Activated naive CD8-positive, alpha-beta T cell (primary cell): ENCODE measurements at regions not wholly inside any gene's neighbourhood (a gene's known extent, or its start where the extent isn't known, plus 50 kb on each side); places are given as distances from the start of the nearest gene placed in this dataset.

Experiments
- H3K27ac Mint-ChIP-seq: one replicate; pipeline ENCODE4 v1.8.0; 2021; ENCODE audit warnings: mixed read lengths
- H3K27me3 Mint-ChIP-seq: one replicate; pipeline ENCODE4 v1.8.0; 2021; ENCODE audit warnings: mixed read lengths
- H3K36me3 Mint-ChIP-seq: one replicate; pipeline ENCODE4 v1.8.0; 2021; ENCODE audit warnings: mixed read lengths
- H3K4me1 Mint-ChIP-seq: one replicate; pipeline ENCODE4 v1.8.0; 2021; ENCODE audit warnings: low read depth, mixed read lengths
- H3K4me3 Mint-ChIP-seq: one replicate; pipeline ENCODE4 v1.8.0; 2021; ENCODE audit warnings: mild to moderate bottlenecking, mixed read lengths
- H3K9me3 Mint-ChIP-seq: one replicate; pipeline ENCODE4 v1.8.0; 2021; ENCODE audit warnings: low read depth, mixed read lengths

GRCh38 chr3:113084777-113085176, 94.0 kb downstream of the GTPBP8 start:
- Mint-ChIP-seq H3K4me3 (no peak overlapping the region), H3K36me3 (peaks cover 30% of the 10 kb centered on the region), H3K4me1 (no peaks in the 10 kb centered on the region), H3K27me3 (no peaks in the 10 kb centered on the region), H3K9me3 (no peaks in the 10 kb centered on the region), H3K27ac (no peak overlapping the region)

- Mint-ChIP-seq H3K4me3 (no peak overlapping the region), H3K27ac (no peak overlapping the region), H3K9me3 (no peaks in the 10 kb centered on the region)
Observed at GRCh38 chr3:113086560-113087461, 96.0 kb downstream of the GTPBP8 start.

GRCh38 chr3:113088616-113089015, 97.8 kb downstream of the GTPBP8 start:
- Mint-ChIP-seq H3K27ac (no peak overlapping the region), H3K4me1 (no peaks in the 10 kb centered on the region), H3K27me3 (no peaks in the 10 kb centered on the region), H3K9me3 (no peaks in the 10 kb centered on the region), H3K4me3 (no peak overlapping the region), H3K36me3 (peaks cover 32% of the 10 kb centered on the region)

More at GRCh38 chr3:113086560-113087461, 96.0 kb downstream of the GTPBP8 start:
- Mint-ChIP-seq H3K36me3 (peaks cover 33% of the 10 kb centered on the region), H3K27me3 (no peaks in the 10 kb centered on the region), H3K4me1 (no peaks in the 10 kb centered on the region)

GRCh38 chr3:113091417-113091816, 100.6 kb downstream of the GTPBP8 start:
- H3K4me1 Mint-ChIP-seq = no peaks in the 10 kb centered on the region
- no peak overlapping the region for H3K4me3 Mint-ChIP-seq
- no peaks in the 10 kb centered on the region for H3K9me3 Mint-ChIP-seq
- H3K27me3 Mint-ChIP-seq = no peaks in the 10 kb centered on the region
- peaks cover 22% of the 10 kb centered on the region for H3K36me3 Mint-ChIP-seq
- H3K27ac Mint-ChIP-seq = no peak overlapping the region

GRCh38 chr3:113092746-113093145, 102.0 kb downstream of the GTPBP8 start:
- H3K27me3 Mint-ChIP-seq = no peaks in the 10 kb centered on the region
- H3K9me3 Mint-ChIP-seq = no peaks in the 10 kb centered on the region
- no peak overlapping the region for H3K4me3 Mint-ChIP-seq
- no peaks in the 10 kb centered on the region for H3K4me1 Mint-ChIP-seq
- H3K27ac Mint-ChIP-seq = no peak overlapping the region
- H3K36me3 Mint-ChIP-seq = peaks cover 21% of the 10 kb centered on the region

GRCh38 chr3:113094337-113095221, 103.8 kb downstream of the GTPBP8 start:
- H3K4me3 Mint-ChIP-seq = no peak overlapping the region
- no peaks in the 10 kb centered on the region for H3K9me3 Mint-ChIP-seq
- H3K27ac Mint-ChIP-seq = no peak overlapping the region
- H3K27me3 Mint-ChIP-seq = no peaks in the 10 kb centered on the region
- no peaks in the 10 kb centered on the region for H3K4me1 Mint-ChIP-seq
- H3K36me3 Mint-ChIP-seq = peaks cover 8% of the 10 kb centered on the region

GRCh38 chr3:113096188-113096892, 105.6 kb downstream of the GTPBP8 start:
- H3K4me1 Mint-ChIP-seq = no peaks in the 10 kb centered on the region
- peaks cover 8% of the 10 kb centered on the region for H3K36me3 Mint-ChIP-seq
- no peaks in the 10 kb centered on the region for H3K27me3 Mint-ChIP-seq
- no peak overlapping the region for H3K4me3 Mint-ChIP-seq
- H3K9me3 Mint-ChIP-seq = no peaks in the 10 kb centered on the region
- no peak overlapping the region for H3K27ac Mint-ChIP-seq

GRCh38 chr3:113097960-113098447, 107.2 kb downstream of the GTPBP8 start:
- Mint-ChIP-seq H3K9me3 (no peaks in the 10 kb centered on the region), H3K27me3 (no peaks in the 10 kb centered on the region), H3K4me3 (no peak overlapping the region), H3K27ac (no peak overlapping the region), H3K36me3 (peaks cover 10% of the 10 kb centered on the region), H3K4me1 (no peaks in the 10 kb centered on the region)

GRCh38 chr3:113100063-113100462, 109.3 kb downstream of the GTPBP8 start:
- no peaks in the 10 kb centered on the region for H3K27me3 Mint-ChIP-seq
- H3K9me3 Mint-ChIP-seq = no peaks in the 10 kb centered on the region
- no peak overlapping the region for H3K4me3 Mint-ChIP-seq
- H3K4me1 Mint-ChIP-seq = no peaks in the 10 kb centered on the region
- H3K36me3 Mint-ChIP-seq = peaks cover 10% of the 10 kb centered on the region
- no peak overlapping the region for H3K27ac Mint-ChIP-seq

- no peaks in the 10 kb centered on the region for H3K27me3 Mint-ChIP-seq
- H3K9me3 Mint-ChIP-seq = no peaks in the 10 kb centered on the region
- H3K4me3 Mint-ChIP-seq = no peak overlapping the region
- no peaks in the 10 kb centered on the region for H3K4me1 Mint-ChIP-seq
- peaks cover 11% of the 10 kb centered on the region for H3K36me3 Mint-ChIP-seq
- no peak overlapping the region for H3K27ac Mint-ChIP-seq
Observed at GRCh38 chr3:113103588-113103987, 107.8 kb upstream of the BOC start.

- no peaks in the 10 kb centered on the region for H3K27me3 Mint-ChIP-seq
- no peak overlapping the region for H3K4me3 Mint-ChIP-seq
- no peak overlapping the region for H3K27ac Mint-ChIP-seq
- H3K4me1 Mint-ChIP-seq = no peaks in the 10 kb centered on the region
- H3K9me3 Mint-ChIP-seq = no peaks in the 10 kb centered on the region
- peaks cover 12% of the 10 kb centered on the region for H3K36me3 Mint-ChIP-seq
Observed at GRCh38 chr3:113104357-113105092, 106.8 kb upstream of the BOC start.

GRCh38 chr3:113105093-113105449, 106.3 kb upstream of the BOC start:
- H3K4me1 Mint-ChIP-seq = no peaks in the 10 kb centered on the region
- H3K9me3 Mint-ChIP-seq = no peaks in the 10 kb centered on the region
- no peak overlapping the region for H3K27ac Mint-ChIP-seq
- no peak overlapping the region for H3K4me3 Mint-ChIP-seq
- no peaks in the 10 kb centered on the region for H3K27me3 Mint-ChIP-seq
- H3K36me3 Mint-ChIP-seq = peaks cover 13% of the 10 kb centered on the region

- Mint-ChIP-seq H3K27ac (no peak overlapping the region), H3K27me3 (no peaks in the 10 kb centered on the region), H3K36me3 (peaks cover 18% of the 10 kb centered on the region), H3K4me3 (no peak overlapping the region), H3K9me3 (no peaks in the 10 kb centered on the region), H3K4me1 (peaks cover 3% of the 10 kb centered on the region)
Observed at GRCh38 chr3:113105966-113106660, 105.2 kb upstream of the BOC start.

GRCh38 chr3:113110267-113110666, 101.1 kb upstream of the BOC start:
- Mint-ChIP-seq H3K36me3 (peaks cover 20% of the 10 kb centered on the region), H3K9me3 (no peaks in the 10 kb centered on the region), H3K27ac (no peak overlapping the region), H3K27me3 (no peaks in the 10 kb centered on the region), H3K4me3 (no peak overlapping the region), H3K4me1 (peaks cover 6% of the 10 kb centered on the region)
